CD4-positive, CD25-positive, alpha-beta regulatory T cell (primary cell): ENCODE measurements at regions not wholly inside any gene's neighbourhood (a gene's known extent, or its start where the extent isn't known, plus 50 kb on each side); places are given as distances from the start of the nearest gene placed in this dataset.

ENCODE experiments used
- ATAC-seq, 2 donors: fragments of 150-1000 bp; cut with Tn5 transposase; one replicate each; pipeline ENCODE4 v1.10.0; 2021; ENCODE audit warnings: low read depth in 2 of 2, moderate number of reproducible peaks in 2 of 2, moderate library complexity in 1 of 2
- DNase-seq, 3 donors: peaks; one replicate each; pipeline versions ENCODE4 v3.0.0 to v3.0.0-alpha.2; 2012 to 2022; ENCODE audit warnings: mixed read lengths in 1 of 3
- H3K27ac ChIP-seq: one replicate; pipeline ENCODE4 v1.7.0; 2013; ENCODE audit warnings: mild to moderate bottlenecking, low read length; ENCODE audit not compliant: insufficient read depth, poor library complexity, severe bottlenecking
- H3K27me3 ChIP-seq: one replicate; pipeline ENCODE4 v1.7.0; 2013; ENCODE audit warnings: low read length; ENCODE audit not compliant: control insufficient read depth, insufficient read depth
- H3K36me3 ChIP-seq: one replicate; pipeline ENCODE4 v1.7.0; 2013; ENCODE audit warnings: mild to moderate bottlenecking, low read length, moderate library complexity; ENCODE audit not compliant: control insufficient read depth, insufficient read depth
- H3K4me1 ChIP-seq: 2 replicates; pipeline ENCODE4 v1.7.0; 2013; ENCODE audit warnings: mild to moderate bottlenecking, low read length; ENCODE audit not compliant: insufficient read depth, control insufficient read depth, poor library complexity, severe bottlenecking
- H3K4me3 ChIP-seq: one replicate; pipeline ENCODE4 v1.7.0; 2013; ENCODE audit warnings: low read depth, mild to moderate bottlenecking, low read length, moderate library complexity
- H3K9me3 ChIP-seq, 2 experiments: 1 replicate in 1 of 2; 2 replicates in 1 of 2; pipeline ENCODE4 v1.7.0; 2013; ENCODE audit warnings: low read length in 2 of 2, mild to moderate bottlenecking in 1 of 2, moderate library complexity in 1 of 2; ENCODE audit not compliant: control insufficient read depth in 2 of 2
- H3K27ac Mint-ChIP-seq, 3 donors: one replicate each; pipeline ENCODE4 v1.8.0; 2020 to 2022; ENCODE audit warnings: mild to moderate bottlenecking in 3 of 3, mixed read lengths in 3 of 3, moderate library complexity in 2 of 3
- H3K27me3 Mint-ChIP-seq: one replicate; pipeline ENCODE4 v1.8.0; 2022; ENCODE audit warnings: mild to moderate bottlenecking, mixed read lengths
- H3K36me3 Mint-ChIP-seq: one replicate; pipeline ENCODE4 v1.8.0; 2020; ENCODE audit warnings: mixed read lengths
- H3K4me1 Mint-ChIP-seq, 4 donors: one replicate each; pipeline ENCODE4 v1.8.0; 2020 to 2022; ENCODE audit warnings: mixed read lengths in 4 of 4, mild to moderate bottlenecking in 1 of 4
- H3K4me3 Mint-ChIP-seq, 4 donors: one replicate each; pipeline ENCODE4 v1.8.0; 2020 to 2022; ENCODE audit warnings: mild to moderate bottlenecking in 4 of 4, mixed read lengths in 4 of 4, moderate library complexity in 3 of 4
- H3K9me3 Mint-ChIP-seq, 7 donors: one replicate each; pipeline ENCODE4 v1.8.0; 2020 to 2022; ENCODE audit warnings: mixed read lengths in 7 of 7, mild to moderate bottlenecking in 3 of 7, moderate library complexity in 2 of 7

DNA sequence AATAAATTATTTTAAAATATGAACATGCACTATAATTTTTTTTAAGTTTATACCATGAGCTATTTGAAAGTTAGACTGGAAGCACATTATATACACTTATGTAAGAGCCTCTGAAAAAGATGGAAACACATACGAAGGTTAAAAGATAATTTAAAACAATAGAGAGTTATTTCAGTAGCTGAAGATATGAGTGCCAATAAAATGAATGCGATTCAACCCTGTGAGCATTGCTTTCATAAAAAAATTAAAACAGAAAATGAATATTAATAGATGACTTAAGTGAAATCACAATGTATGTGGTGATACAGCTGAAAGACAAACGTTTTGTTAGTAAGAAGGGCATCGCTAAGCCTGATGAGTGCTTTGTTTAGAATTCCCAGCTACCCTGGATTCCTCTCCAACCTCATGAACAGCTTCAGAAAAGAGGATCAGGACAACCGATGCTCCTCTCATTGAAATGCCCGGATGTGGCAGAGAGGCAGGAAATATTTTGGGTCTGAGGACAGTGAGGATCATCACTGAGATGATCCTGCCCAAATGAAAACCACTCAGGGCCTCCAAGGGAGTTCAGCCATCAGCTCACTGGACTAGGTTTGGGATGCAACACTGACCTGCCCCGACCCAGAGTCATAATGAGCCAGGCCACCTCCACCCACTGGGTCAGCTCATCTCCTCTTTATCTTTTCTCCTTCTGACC lies 60.2 kb upstream of the TOP3B start:
- no peaks in the 10 kb centered on the region for H3K4me1 Mint-ChIP-seq
- Histone ChIP-seq H3K9me3 (no peaks in the 10 kb centered on the region), H3K4me1 (no peaks in the 10 kb centered on the region), H3K36me3 (no peaks in the 10 kb centered on the region), H3K27ac (no peak overlapping the region), H3K27me3 (peaks cover 13% of the 10 kb centered on the region), H3K4me3 (no peak overlapping the region)
- H3K27me3 Mint-ChIP-seq: peaks cover 18% of the 10 kb centered on the region
- H3K36me3 Mint-ChIP-seq: no peaks in the 10 kb centered on the region
- DNase-seq (no peak), ATAC-seq (no peak)
- no peaks in the 10 kb centered on the region for H3K9me3 Mint-ChIP-seq
- H3K27ac Mint-ChIP-seq: no peak overlapping the region
- no peak overlapping the region for H3K4me3 Mint-ChIP-seq

DNA sequence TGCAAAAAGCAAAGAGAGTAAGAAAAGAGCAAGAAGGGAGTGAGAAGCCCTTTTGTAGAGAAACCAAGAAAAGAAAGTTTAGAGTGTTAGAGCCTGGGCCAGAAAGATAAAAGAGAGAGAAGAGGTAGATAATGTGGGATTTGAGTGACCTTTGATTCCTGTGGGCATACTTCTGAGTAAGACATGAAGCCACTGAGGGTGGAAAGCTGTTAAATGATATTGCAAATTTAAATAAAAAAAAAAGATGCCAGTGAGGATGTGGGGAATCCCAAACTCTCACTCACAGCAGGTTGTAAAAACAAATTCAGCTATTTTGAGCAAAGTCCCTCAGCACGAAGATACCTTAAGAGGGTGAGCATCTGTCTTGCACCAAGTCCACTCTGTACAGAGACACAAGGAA lies 59.4 kb upstream of the TOP3B start:
- no peak for ATAC-seq
- Histone ChIP-seq H3K4me3 (no peak overlapping the region), H3K36me3 (no peaks in the 10 kb centered on the region), H3K4me1 (no peaks in the 10 kb centered on the region), H3K27me3 (peaks cover 13% of the 10 kb centered on the region), H3K9me3 (no peaks in the 10 kb centered on the region), H3K27ac (no peak overlapping the region)
- Mint-ChIP-seq H3K27ac (no peak overlapping the region), H3K4me1 (no peaks in the 10 kb centered on the region), H3K4me3 (no peak overlapping the region), H3K27me3 (peaks cover 18% of the 10 kb centered on the region), H3K36me3 (no peaks in the 10 kb centered on the region), H3K9me3 (no peaks in the 10 kb centered on the region)
- no peak for DNase-seq

DNA sequence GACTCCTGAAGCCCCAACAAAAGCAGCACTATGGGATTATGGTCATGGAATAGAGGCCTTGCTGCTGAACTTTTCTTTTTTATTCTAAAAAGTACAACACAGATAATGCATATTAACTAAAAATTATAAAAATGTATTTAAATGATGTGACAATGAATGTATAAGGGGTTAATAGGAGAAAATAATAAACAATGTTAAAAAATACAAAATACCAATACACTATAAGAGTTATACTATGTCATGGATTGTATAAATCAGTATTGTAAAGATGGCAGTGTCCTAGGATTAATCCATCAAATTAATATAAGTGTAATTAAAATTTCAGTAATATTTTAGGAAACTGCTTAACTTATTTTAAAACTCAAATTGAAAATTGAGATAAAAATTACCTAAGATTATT lies 58.3 kb upstream of the TOP3B start:
- no peaks in the 10 kb centered on the region for H3K9me3 ChIP-seq
- no peaks in the 10 kb centered on the region for H3K36me3 Mint-ChIP-seq
- no peaks in the 10 kb centered on the region for H3K4me1 Mint-ChIP-seq
- no peak overlapping the region for H3K4me3 ChIP-seq
- H3K27ac Mint-ChIP-seq: no peak overlapping the region
- ATAC-seq (no peak), DNase-seq (no peak)
- H3K27me3 ChIP-seq: peaks cover 15% of the 10 kb centered on the region
- H3K36me3 ChIP-seq: no peaks in the 10 kb centered on the region
- no peaks in the 10 kb centered on the region for H3K4me1 ChIP-seq
- peaks cover 0 to under 1% (median 0%) of the 10 kb centered on the region in 7 donors for H3K9me3 Mint-ChIP-seq
- H3K27me3 Mint-ChIP-seq: peaks cover 11% of the 10 kb centered on the region
- no peak overlapping the region for H3K4me3 Mint-ChIP-seq
- no peak overlapping the region for H3K27ac ChIP-seq

DNA sequence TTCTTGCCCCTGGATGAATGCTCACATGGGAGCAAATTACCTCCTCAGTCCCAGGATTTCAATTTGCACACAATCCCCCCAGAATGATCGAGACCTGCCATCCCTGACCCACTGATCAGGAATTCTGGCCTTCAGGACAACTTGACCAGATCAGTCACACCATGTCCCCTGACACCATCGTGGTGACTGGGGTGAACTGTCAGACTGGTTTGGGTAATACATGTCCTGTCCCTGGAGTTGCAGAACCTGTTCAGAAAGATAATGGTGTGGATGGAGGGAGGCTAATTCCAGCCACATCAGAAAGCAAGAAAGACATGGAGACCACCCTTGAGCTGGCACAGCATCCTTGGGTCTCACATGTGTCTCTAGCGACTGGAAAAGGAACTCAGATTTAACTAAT lies 57.9 kb upstream of the TOP3B start:
- ATAC-seq (no peak), DNase-seq (no peak)
- Histone ChIP-seq H3K9me3 (no peaks in the 10 kb centered on the region), H3K27me3 (peaks cover 16% of the 10 kb centered on the region), H3K4me3 (no peak overlapping the region), H3K4me1 (no peaks in the 10 kb centered on the region), H3K36me3 (no peaks in the 10 kb centered on the region), H3K27ac (no peak overlapping the region)
- no peak overlapping the region for H3K4me3 Mint-ChIP-seq
- H3K27me3 Mint-ChIP-seq: peaks cover 11% of the 10 kb centered on the region
- no peaks in the 10 kb centered on the region for H3K4me1 Mint-ChIP-seq
- H3K9me3 Mint-ChIP-seq: peaks cover 0 to 2% (median 0%) of the 10 kb centered on the region in 7 donors
- H3K36me3 Mint-ChIP-seq: no peaks in the 10 kb centered on the region
- no peak overlapping the region for H3K27ac Mint-ChIP-seq

DNA sequence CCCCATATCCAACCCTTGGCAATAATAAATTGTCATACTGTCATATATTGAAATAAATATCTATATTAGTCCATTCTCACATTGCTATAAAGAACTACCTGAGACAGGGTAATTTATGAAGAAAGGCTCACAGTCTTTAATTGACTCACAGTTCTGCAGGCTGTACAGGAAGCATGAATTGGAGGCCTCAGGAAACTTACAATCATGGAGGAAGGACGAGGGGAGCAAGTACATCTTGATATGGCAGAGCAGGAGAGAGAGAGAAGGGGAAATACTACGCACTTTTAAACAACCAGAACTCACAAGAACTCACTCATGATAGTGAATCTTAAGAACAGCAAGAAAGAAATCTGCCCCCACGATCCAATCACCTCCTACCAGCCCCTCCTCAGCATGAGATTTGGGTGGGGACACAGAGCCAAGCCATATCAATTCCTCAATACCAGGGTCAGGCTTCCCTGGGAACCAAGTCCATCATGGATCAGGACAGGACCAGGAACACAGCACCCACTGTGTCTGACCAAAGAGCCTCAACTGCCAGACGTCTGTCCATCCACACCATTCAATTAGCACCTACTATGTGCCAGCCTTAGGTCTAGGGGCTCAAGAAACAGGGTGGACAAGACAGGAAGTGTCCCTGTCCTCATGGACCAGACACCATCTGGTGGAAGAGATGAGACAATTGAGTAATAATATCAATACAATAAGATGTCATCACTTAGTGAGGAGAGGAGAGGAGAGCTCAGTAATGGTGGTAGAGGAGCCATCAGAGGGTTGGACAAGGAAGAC lies 56.9 kb upstream of the TOP3B start:
- peaks cover 16% of the 10 kb centered on the region for H3K27me3 Mint-ChIP-seq

DNA sequence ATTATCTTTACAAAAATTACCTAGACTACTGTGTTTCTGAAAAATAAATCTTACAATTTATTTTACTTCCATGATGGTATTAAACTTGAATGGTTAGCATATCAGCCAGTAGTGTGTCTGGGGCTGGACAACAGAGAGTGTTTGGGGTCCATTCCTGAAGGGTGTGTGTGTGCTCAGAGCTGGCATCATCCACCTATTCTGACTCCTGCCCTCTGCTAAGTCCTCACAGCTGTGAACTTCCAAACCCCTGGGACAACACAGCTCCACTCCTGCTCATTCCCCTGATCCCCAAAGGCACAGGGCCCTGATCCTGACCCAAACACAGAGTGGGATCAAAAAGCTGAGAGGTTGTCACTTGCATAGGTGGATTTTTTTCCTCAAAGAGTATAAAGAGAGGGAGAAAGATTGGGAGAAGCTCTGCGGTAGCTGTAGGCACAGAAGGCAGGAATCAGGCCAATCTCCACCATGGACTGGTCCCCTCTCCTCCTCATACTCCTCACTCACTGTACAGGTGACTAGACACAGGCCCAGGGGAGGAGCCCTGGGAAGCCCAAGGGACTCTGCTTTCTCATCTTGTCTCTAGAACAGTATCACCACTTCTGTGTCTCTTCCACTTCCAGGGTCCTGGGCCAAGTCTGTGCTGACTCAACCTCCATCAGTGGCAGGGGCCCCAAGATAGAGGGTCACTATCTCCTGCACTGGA lies 55.7 kb upstream of the TOP3B start:
- Histone ChIP-seq H3K9me3 (no peaks in the 10 kb centered on the region), H3K27ac (no peak overlapping the region), H3K36me3 (no peaks in the 10 kb centered on the region), H3K4me1 (no peaks in the 10 kb centered on the region), H3K4me3 (no peak overlapping the region), H3K27me3 (peaks cover 12% of the 10 kb centered on the region)
- Mint-ChIP-seq H3K36me3 (no peaks in the 10 kb centered on the region), H3K27ac (no peak overlapping the region), H3K9me3 (peaks cover 0 to 2% (median 0%) of the 10 kb centered on the region in 7 donors), H3K4me1 (no peaks in the 10 kb centered on the region), H3K4me3 (no peak overlapping the region), H3K27me3 (peaks cover 16% of the 10 kb centered on the region)
- DNase-seq (no peak), ATAC-seq (no peak)

More for the DNA sequence above, 56.9 kb upstream of the TOP3B start:
- no peak overlapping the region for H3K4me3 ChIP-seq
- DNase-seq: no peak
- peaks cover 16% of the 10 kb centered on the region for H3K27me3 ChIP-seq
- H3K4me1 ChIP-seq: no peaks in the 10 kb centered on the region
- peaks cover 0 to 2% (median 0%) of the 10 kb centered on the region in 7 donors for H3K9me3 Mint-ChIP-seq
- H3K9me3 ChIP-seq: no peaks in the 10 kb centered on the region
- no peaks in the 10 kb centered on the region for H3K36me3 ChIP-seq
- no peak overlapping the region for H3K4me3 Mint-ChIP-seq
- ATAC-seq: no peak
- no peak overlapping the region for H3K27ac ChIP-seq
- no peak overlapping the region for H3K27ac Mint-ChIP-seq
- no peaks in the 10 kb centered on the region for H3K36me3 Mint-ChIP-seq
- H3K4me1 Mint-ChIP-seq: no peaks in the 10 kb centered on the region

DNA sequence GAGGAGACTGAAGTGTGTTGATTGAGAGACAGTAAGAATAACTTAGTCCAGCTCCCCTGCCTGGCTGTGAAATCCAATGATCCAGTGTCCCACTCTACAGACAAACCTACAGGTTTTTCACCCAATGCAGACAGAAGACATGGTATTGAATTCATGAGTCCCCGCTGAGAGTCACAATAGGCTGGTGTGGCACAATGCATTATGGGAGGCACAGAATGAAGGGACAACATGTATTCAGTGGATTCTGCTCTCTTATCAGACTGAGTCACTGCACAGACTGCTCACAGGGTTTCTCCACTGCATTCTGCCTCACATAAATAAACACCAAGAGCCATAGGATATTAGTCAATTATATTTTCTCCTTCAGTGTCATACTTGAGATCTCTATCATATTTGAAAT lies 55.2 kb upstream of the TOP3B start:
- no peaks in the 10 kb centered on the region for H3K9me3 ChIP-seq
- H3K4me1 ChIP-seq: no peaks in the 10 kb centered on the region
- H3K36me3 ChIP-seq: no peaks in the 10 kb centered on the region
- no peak for ATAC-seq
- H3K4me3 Mint-ChIP-seq: no peak overlapping the region
- DNase-seq: no peak
- peaks cover 16% of the 10 kb centered on the region for H3K27me3 Mint-ChIP-seq
- peaks cover 0 to 2% (median 0%) of the 10 kb centered on the region in 7 donors for H3K9me3 Mint-ChIP-seq
- no peaks in the 10 kb centered on the region for H3K4me1 Mint-ChIP-seq
- no peak overlapping the region for H3K4me3 ChIP-seq
- no peak overlapping the region for H3K27ac Mint-ChIP-seq
- H3K27ac ChIP-seq: no peak overlapping the region
- no peaks in the 10 kb centered on the region for H3K36me3 Mint-ChIP-seq
- peaks cover 10% of the 10 kb centered on the region for H3K27me3 ChIP-seq
